DMS114 treated with DMSO at 0.1 percent for 48 hours (cell line): ENCODE measurements at regions not wholly inside any gene's neighbourhood (a gene's known extent, or its start where the extent isn't known, plus 50 kb on each side); places are given as distances from the start of the nearest gene placed in this dataset.
"Not testable (repeated sequence)": the region's sequence is repeated elsewhere in the genome, so short reads cannot be mapped to it uniquely, and the experiment has no call there.

Experiments used
- DNase-seq: peaks from one replicate; lab custom pipeline; 2025; ENCODE audit not compliant: unreplicated experiment; lab: John Stamatoyannopoulos, UW

DNA sequence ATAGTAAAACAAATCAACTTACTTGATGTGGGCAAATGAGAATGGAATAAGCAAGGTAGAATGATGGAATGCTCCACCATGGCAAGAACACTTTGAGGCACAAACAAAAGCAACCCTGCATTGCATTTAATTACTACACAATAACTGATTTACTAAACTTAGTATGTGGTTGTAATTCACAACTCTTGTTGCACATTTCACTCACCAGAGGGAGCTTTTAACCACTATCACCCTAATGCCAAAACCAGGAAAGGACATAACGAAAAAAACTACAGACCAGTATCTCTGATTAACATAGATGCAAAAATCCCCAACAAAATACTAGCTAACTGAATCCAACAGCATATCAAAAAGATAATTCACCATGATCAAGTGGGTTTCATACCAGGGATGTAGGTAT, 659.8 kb downstream of the CPS1 start:
- no peak for DNase-seq

- not testable (repeated sequence) for DNase-seq
These were observed 663.1 kb downstream of the CPS1 start for GRCh38 chr2:211219548-211219947.

DNA sequence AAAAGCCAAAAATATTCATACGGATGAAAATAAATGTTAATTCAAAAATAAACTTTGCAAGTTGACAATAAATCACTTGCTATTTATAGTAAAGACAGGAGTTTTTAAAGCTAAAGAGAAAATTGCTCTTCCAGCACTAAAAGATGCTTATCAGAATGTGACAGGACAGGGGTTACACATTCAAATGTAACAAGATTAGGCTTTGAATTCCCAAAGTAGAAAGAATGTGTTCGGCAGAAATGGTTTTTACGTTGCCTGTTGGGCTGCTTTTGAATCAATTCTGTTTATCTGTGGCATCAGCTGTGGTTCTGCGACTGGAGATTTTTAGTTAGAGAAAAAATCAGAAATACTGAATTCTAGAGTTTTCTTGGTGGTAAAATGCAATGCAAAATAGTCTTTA, 669.4 kb downstream of the CPS1 start:
- DNase-seq = no peak

DNA sequence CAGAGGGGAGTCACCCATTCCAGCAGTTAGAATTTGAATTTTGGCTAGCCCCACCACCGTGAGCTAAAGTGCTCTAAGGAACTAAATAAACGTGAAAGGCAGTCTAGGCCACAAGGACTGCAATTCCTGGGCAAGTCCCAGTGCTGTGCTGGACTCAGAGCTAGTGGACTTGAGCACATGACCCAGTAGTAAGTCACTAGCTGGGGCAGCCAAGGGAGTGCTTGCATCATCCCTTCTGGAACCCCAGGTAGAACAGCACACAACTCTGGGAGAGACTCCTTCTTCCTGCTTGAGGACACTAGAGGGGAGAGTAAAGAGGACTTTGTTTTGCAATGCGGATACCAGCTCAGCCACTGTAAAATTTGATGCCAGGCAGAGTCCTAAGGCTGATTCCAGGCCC, 672.2 kb downstream of the CPS1 start:
- DNase-seq = no peak

GRCh38 chr2:211237586-211238275, 681.3 kb downstream of the CPS1 start:
- DNase-seq = no peak

DNA sequence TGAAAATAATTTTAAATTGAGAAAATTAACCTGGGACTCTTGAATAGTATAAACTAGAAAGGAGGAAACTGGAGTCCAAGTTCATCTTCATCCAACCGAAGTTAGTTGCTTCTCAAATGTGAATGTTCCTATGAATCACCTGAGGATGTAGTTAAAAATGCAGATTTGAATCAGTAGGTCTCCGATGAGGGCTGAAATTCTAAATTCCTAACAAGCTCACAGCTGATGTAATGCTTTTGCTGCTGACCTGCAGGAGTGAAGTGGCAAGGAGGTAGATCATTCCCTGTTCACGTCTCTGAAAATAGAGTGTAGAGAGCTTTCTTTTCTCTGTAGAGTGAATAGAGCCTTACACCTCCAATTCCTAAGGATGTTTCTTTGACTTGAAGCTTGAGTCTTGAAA, 685.5 kb downstream of the CPS1 start:
- DNase-seq = no peak

DNA sequence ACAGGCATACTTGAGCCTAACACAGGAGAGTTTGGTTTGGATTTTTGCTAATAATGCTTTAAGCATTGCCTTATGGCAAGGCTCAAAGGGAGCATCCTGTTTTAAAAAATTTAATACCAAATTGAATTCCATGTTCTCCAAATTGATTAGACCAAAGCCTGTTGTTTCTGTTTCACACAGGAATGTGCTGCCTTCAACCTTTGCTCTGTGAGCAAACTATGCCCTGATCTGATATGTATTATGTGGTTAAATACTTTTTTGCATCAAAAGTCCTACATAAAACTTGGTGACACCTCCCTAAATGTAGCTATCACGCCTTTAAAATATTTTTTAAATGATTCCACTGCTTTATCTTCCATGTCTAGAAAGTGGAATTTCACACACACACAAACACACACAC, 691.4 kb downstream of the CPS1 start:
- no peak for DNase-seq

- no peak for DNase-seq
These were observed 692.4 kb downstream of the CPS1 start for GRCh38 chr2:211248841-211249240.

DNA sequence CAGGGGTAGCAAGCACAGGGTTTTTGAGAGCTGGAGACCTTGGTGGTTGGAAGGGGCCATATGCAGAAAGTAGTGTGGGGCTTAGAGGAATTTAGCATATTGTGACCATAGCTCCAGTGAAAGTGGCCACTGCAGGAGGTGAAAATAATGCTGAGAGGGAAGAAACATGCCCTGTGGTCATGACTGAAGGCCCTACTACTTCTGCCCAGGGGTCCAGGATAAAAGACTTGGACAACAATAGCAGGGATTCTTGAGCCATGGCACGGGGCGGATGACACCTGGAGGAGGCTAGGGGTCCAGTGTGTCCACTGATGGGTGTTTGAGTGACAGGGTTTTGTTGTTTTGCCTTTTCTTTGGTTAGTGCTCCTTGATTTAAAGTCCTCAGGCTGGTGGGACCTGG, 694.6 kb downstream of the CPS1 start:
- DNase-seq = no peak

- no peak for DNase-seq
These were observed 702.4 kb downstream of the CPS1 start for GRCh38 chr2:211258646-211259335.

DNA sequence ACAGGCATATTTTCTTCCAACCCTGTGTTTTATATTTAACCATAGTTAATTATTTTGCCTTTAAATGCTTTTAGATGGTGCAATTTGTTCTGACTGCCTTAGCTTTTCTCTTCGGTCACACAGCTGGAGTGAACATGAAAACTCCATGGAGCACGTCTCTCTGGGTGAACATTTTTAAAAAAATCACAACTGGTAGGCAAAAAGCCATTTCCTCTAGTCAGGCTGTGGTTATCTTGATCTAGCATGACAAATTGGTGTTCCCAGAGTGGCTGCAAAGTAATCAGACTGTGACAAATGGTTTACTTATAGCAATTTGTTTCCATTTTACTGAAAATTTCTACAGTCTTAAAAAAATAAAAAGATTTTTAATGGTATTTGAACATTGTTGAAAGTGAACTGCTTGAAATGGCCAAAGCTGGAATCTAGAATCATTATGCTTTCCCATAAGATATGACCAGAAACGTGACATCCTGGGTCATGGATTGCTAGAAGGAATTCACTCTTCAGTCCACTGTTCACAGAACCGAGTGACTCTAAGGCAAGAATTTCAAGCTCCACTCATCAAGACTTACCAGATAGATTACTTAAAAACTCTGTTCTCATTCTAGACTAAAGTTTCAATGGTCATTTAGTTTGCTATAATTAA, 703.6 kb downstream of the CPS1 start:
- no peak for DNase-seq

- no peak for DNase-seq
These were observed 713.9 kb downstream of the CPS1 start for GRCh38 chr2:211270257-211270656.

GRCh38 chr2:211281430-211282073, 725.2 kb downstream of the CPS1 start:
- no peak for DNase-seq

- no peak for DNase-seq
These were observed 746.3 kb downstream of the CPS1 start for GRCh38 chr2:211302676-211303075.

- DNase-seq = no peak
These were observed 750.5 kb downstream of the CPS1 start for GRCh38 chr2:211306929-211307328.
